Embryonic facial prominence (tissue), 1 donor: ENCODE measurements at regions not wholly inside any gene's neighbourhood (a gene's known extent, or its start where the extent isn't known, plus 50 kb on each side); places are given as distances from the start of the nearest gene placed in this dataset.
"Not testable (repeated sequence)": the region's sequence is repeated elsewhere in the genome, so short reads cannot be mapped to it uniquely, and the experiment has no call there.

ENCODE experiments used
- DNase-seq: peaks from one replicate; pipeline ENCODE4 v3.0.0-alpha.2; 2016; ENCODE audit errors: extremely low spot score

DNA sequence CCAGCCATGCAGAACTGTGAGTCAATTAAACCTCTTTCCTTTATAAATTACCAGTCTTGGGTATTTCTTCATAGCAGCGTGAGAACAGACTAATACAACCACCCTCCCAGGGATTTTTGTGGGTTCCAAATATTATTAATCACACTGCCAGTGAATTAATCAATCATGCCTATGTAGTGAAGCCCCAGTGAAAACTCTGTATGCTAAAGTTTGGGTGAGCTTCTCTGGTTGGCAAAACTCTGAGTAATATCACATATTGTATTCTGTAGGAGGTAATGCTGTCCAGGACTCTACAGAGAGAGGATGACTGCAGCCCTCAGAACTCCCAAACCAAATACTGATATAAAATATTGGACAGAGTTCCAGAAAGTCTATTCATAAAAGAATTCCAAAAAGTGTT lies 216.9 kb downstream of the RPAP3 start:
- DNase-seq, result no peak

GRCh38 chr12:47481041-47481440 lies 224.8 kb downstream of the RPAP3 start:
- no peak for DNase-seq

DNA sequence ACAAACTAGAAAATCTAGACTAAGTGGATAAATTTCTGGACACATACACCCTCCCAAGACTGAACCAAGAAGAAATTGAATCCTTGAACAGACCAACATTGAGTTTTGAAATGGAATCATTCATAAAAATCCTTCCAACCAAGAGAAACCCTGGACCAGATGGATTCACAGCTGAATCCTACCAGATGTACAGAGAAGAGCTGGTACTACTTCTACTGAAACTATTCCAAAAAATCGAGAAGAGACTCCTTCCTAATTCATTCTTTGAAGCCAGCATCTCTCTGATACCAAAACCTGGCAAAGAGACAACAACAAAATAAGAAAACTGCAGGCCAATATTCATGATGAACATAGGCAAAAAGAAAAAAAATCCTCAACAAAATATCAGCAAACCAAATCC lies 227.4 kb downstream of the RPAP3 start:
- no peak for DNase-seq

DNA sequence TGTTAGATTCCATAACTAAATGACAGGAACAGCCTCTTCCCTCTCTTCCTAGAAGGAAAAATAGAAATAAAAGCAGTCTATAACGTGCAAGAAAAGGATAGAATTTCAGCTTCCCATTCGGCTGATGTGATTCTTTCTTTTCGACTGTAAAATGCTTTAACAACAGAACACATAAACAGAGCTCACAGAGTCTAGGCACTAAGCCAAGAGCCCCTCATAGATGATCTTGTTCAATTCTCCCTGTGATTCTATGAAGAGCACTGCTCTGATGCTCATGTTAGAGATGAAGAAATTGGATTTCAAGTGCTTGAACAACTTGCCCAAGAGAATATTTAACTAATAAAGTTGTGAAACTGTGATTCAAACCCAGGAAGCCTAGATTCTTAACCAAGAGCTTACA lies 232.7 kb downstream of the RPAP3 start:
- no peak for DNase-seq

DNA sequence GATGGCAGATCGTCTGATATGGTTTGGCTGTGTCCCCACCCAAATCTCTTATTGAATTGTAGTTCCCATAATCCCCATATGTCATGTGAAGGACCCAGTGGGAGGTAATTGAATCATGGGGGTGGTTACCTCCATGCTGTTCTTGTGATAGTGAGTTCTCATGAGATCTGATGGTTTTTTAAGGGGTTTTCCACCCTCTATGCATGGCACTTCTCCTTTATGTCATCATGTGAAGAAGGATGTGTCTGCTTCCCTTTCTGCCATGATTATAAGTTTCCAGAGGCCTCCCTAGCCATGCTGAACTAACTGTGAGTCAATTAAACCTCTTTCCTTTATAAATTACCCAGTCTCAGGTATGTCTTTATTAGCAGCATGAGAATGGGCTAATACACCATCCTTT lies 235.5 kb downstream of the RPAP3 start:
- DNase-seq, result not testable (repeated sequence)

GRCh38 chr12:47463918-47464317 lies 241.9 kb downstream of the RPAP3 start:
- DNase-seq, result not testable (repeated sequence)

- no peak for DNase-seq
Measured at GRCh38 chr12:47458279-47458678, 247.6 kb downstream of the RPAP3 start.

GRCh38 chr12:47449797-47450196 lies 256.0 kb downstream of the RPAP3 start:
- DNase-seq, result no peak

DNA sequence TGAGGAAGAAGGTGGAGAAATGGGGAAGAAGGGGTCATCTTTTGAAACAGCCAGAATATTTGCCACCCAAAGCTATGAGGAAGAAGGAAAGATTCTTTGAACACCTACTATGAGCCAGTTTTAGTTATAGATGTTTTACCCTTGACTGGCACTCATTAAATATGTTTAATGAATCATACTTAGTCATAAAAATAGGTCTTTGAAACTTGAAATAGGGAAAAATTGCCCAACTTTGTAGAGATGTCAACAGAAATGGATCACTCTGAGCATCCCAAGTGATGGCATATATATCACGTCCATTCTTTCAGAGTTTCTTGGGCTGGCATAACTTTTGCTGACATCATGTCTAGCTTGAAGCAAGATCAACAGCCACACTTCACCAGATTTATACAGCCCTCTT lies 263.5 kb downstream of the RPAP3 start:
- no peak for DNase-seq

GRCh38 chr12:47441490-47441889 lies 264.3 kb downstream of the RPAP3 start:
- no peak for DNase-seq

DNA sequence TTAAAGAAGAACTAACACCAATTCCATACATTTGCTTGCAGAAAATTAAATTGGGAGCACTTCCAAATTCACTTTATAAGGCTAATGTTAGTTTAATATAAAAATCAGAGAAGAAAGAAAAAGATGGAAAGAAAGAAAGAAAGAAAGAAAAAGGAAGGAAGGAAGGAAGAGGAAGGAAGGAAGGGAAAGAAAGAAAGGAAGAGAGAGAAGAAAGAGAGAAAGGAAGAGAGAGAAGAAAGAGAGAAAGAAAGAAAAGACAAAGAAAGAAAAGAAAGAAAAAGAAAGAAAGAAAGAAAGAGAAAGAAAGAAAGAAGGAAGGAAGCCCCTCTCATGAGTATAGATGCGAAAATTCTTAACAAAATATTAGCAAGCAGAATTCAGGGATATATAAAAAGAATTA lies 267.7 kb downstream of the RPAP3 start:
- DNase-seq, result no peak

GRCh38 chr12:47437570-47437969 lies 268.3 kb downstream of the RPAP3 start:
- no peak for DNase-seq

DNA sequence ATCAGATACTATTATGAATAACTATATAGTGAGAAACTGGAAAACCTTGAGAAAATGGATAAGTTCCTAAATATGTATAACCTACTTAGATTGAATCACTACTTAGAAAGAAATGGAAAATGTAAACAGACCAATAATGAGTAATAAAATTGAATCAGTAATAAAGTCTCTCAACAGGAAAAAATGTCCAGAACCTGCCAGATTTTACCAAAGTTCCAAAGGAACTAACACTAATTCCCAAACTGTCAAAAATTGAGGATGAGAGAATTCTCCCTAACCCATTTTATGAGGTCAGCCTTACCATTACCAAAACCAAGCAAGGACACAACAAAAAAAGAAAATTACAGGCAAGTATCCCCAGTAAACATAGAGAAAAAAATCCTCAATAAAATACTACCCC lies 272.0 kb downstream of the RPAP3 start:
- DNase-seq, result no peak

DNA sequence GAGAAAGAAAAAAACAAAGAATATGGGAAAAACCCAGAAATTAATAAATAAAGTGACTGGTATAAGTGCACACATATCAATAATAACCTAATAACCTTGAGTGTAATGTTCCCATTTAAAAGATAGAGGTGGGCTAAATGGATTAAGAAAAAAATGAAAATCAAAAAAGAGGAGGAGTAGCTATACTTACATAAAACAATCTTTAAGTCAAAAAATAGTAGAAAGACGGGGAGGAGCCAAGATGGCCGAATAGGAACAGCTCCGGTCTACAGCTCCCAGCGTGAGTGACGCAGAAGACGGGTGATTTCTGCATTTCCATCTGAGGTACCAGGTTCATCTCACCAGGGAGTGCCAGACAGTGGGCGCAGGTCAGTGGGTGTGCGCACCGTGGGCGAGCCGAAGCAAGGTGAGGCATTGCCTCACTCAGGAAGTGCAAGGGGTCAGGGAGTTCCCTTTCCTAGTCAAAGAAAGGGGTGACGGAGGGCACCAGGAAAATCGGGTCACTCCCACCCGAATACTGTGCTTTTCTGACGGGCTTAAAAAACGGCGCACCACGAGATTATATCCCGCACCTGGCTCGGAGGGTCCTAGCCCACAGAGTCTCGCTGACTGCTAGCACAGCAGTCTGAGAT lies 279.0 kb downstream of the RPAP3 start:
- not testable (repeated sequence) for DNase-seq

DNA sequence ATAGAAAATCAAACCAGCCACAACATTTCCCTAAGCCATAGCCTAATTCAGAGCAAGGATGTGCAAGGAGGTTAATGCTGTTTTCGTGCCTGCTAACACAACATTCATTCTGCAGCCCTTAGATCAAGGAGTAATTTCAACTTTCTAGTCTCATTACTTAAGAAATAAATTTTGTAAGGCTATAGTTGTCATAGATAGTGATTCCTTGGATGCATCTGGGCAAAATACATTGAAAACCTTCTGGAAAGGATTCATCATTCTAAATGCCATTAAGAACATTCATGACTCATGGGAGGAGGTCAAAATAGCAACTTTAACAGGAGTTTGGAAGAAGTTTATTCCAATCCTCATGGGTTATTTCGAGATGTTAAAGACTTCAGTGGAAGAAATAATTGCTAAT lies 283.2 kb downstream of the RPAP3 start:
- no peak for DNase-seq

- no peak for DNase-seq
Measured at GRCh38 chr12:47419497-47419896, 286.3 kb downstream of the RPAP3 start.

DNA sequence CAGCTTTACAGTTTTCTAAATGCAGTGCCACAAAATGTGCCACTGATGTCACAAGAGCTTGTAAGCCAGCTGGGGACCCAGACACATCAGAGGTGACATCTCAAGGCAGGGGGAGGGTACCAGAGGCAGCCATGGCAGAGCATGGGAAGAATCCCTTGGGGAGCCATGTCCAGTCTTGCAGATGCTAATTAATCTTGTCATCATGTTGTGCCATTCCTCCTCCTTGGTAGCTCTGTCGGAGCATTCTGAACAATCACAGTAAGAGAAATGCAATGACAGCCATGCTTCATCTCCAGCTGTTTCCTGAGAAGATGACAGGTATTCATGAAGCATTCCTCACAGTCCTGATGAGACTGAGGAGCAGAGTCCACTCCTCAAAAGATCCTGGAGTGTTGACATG lies 287.9 kb downstream of the RPAP3 start:
- DNase-seq, result no peak

GRCh38 chr12:47417121-47417520 lies 288.7 kb downstream of the RPAP3 start:
- DNase-seq, result no peak

DNA sequence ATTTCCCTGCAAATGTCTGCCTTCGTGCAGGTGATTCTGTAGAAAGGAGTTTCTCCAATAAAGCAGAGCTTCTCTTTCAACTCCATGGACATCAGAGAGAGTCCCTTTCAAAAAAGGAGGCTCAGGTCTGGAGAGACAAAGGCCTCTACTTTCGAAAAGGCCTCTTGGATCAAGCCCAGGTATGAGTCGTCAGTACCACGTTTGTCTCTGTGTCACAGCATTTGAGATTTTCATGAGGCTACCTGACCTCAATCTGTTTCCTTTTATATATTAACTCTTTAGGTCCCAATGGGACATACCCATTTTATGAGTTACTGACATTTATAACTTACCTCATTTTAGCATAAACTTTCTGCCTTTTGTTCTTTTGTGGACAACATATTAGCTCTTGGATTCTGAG lies 290.8 kb downstream of the RPAP3 start:
- DNase-seq, result no peak

- DNase-seq, result no peak
Measured at GRCh38 chr12:47414511-47414910, 291.3 kb downstream of the RPAP3 start.

GRCh38 chr12:47413806-47414205 lies 292.0 kb downstream of the RPAP3 start:
- no peak for DNase-seq

DNA sequence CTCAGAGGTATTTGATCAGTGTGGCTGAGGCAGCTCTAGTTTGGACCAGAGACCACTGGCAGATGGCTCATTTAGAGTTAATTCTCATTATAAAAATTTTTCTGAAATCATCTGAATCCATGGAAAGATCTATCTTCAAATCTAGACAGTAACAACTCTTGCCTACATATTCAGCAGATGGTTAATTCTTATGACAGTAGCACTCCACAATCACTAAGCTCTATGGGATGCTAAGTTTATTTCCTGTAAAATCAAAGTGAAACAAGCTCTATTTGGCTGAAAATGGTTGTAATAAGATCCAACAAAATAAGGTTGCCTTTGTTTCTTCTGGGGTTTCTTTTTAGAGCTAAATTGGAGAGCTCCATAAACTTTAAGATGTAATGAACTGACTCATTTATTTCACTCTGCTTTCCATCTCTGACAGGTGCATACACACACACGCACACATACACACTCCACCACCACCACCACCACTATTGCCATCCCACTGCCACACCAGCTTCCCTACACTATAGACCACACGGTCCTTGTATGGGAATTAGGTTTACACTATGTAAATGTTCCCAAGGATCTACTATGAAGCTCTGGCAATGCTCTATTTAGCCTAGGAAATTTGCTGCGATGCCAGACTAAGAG lies 293.1 kb downstream of the RPAP3 start:
- no peak for DNase-seq

DNA sequence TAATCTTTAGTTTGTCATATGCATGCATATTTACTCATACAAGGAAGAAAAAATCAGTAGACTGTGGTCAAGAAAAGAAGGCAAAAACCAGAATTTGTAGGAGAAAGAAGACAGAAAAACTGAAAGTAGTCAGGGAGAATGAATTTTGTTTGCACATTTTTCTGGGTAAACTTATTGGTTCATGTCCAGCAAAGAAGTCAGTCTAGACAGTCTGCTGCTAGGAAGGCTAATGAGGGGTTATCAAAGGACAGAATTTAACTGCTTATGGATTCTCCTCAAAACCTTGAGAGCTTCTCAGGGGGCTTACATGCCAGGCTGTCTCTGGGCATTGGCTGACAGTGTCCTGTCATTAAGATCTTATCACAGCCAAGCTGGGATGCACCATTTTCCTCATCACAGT lies 293.9 kb downstream of the RPAP3 start:
- no peak for DNase-seq

GRCh38 chr12:47410862-47411261 lies 295.0 kb downstream of the RPAP3 start:
- DNase-seq, result no peak
